GM19438 (cell line): ENCODE measurements at regions not wholly inside any gene's neighbourhood (a gene's known extent, or its start where the extent isn't known, plus 50 kb on each side); places are given as distances from the start of the nearest gene placed in this dataset.

Experiments used
- ATAC-seq: cut with Tn5 transposase; IDR thresholded peaks from one replicate; pipeline ENCODE4 v1.9.1; 2021; ENCODE audit warnings: low read depth; ENCODE audit not compliant: unreplicated experiment

GRCh38 chr9:89821081-89821480 lies 216.3 kb downstream of the GADD45G start:
- ATAC-seq: no peak

GRCh38 chr9:89822996-89823395 lies 218.2 kb downstream of the GADD45G start:
- no peak for ATAC-seq

- ATAC-seq: no peak
Measured at GRCh38 chr9:89825669-89826068, 220.9 kb downstream of the GADD45G start.

GRCh38 chr9:89826186-89826585 lies 221.4 kb downstream of the GADD45G start:
- no peak for ATAC-seq

- no peak for ATAC-seq
Measured at GRCh38 chr9:89829346-89829745, 224.5 kb downstream of the GADD45G start.

GRCh38 chr9:89835666-89836065 lies 230.9 kb downstream of the GADD45G start:
- ATAC-seq: no peak

- no peak for ATAC-seq
Measured at GRCh38 chr9:89837162-89837933, 232.5 kb downstream of the GADD45G start.

- ATAC-seq: no peak
Measured at GRCh38 chr9:89837934-89838310, 233.1 kb downstream of the GADD45G start.

GRCh38 chr9:89838621-89839020 lies 233.8 kb downstream of the GADD45G start:
- no peak for ATAC-seq

GRCh38 chr9:89839449-89839848 lies 234.6 kb downstream of the GADD45G start:
- ATAC-seq: no peak

- ATAC-seq: no peak
Measured at GRCh38 chr9:89839952-89840351, 235.1 kb downstream of the GADD45G start.

GRCh38 chr9:89841456-89841855 lies 236.6 kb downstream of the GADD45G start:
- no peak for ATAC-seq

GRCh38 chr9:89842267-89842768 lies 237.5 kb downstream of the GADD45G start:
- no peak for ATAC-seq

GRCh38 chr9:89843074-89843473 lies 238.3 kb downstream of the GADD45G start:
- ATAC-seq: no peak

GRCh38 chr9:89843591-89843990 lies 238.8 kb downstream of the GADD45G start:
- ATAC-seq: no peak

GRCh38 chr9:89844075-89844474 lies 239.3 kb downstream of the GADD45G start:
- no peak for ATAC-seq

GRCh38 chr9:89844535-89844934 lies 239.7 kb downstream of the GADD45G start:
- no peak for ATAC-seq

GRCh38 chr9:89845321-89845720 lies 240.5 kb downstream of the GADD45G start:
- no peak for ATAC-seq

- ATAC-seq: no peak
Measured at GRCh38 chr9:89845862-89846261, 241.1 kb downstream of the GADD45G start.

GRCh38 chr9:89848060-89849040 lies 243.5 kb downstream of the GADD45G start:
- no peak for ATAC-seq

GRCh38 chr9:89849096-89849495 lies 244.3 kb downstream of the GADD45G start:
- no peak for ATAC-seq
